ENCODE measurements at regions not wholly inside any gene's neighbourhood (a gene's known extent, or its start where the extent isn't known, plus 50 kb on each side); places are given as distances from the start of the nearest gene placed in this dataset.

- Histone ChIP-seq H3K27ac (ENCODE audit: extremely low read depth, low read depth, low read length) (no peak overlapping the region), H4K20me1 (replicated peaks; ENCODE audit: control insufficient read depth, insufficient read depth, low read length) (no peaks in the 10 kb centered on the region), H3K4me1 (replicated peaks in 1 of 2; ENCODE audit: control insufficient read depth in 2 of 2, insufficient read depth in 2 of 2, low read length in 2 of 2) (no peaks in the 10 kb centered on the region), H3K9me1 (ENCODE audit: control insufficient read depth, insufficient read depth, low read length) (no peaks in the 10 kb centered on the region), H3K79me2 (ENCODE audit: control insufficient read depth, insufficient read depth, low read length) (no peaks in the 10 kb centered on the region), H3K27me3 (ENCODE audit: control insufficient read depth in 2 of 2, insufficient read depth in 2 of 2, low read length in 2 of 2) (peaks cover 3 to 5% of the 10 kb centered on the region in 2 experiments; a peak in 2 of 5 replicates), H3K4me2 (ENCODE audit: insufficient read depth, low read length) (no peak overlapping the region), H3K36me3 (ENCODE audit: control insufficient read depth, insufficient read depth, low read length) (no peaks in the 10 kb centered on the region), H3K9me3 (replicated peaks; ENCODE audit: control insufficient read depth, insufficient read depth, low read depth, low read length) (no peaks in the 10 kb centered on the region), H2AFZ (ENCODE audit: low read depth, low read length) (no peak overlapping the region), H3K4me3 (no peak overlapping the region), H3K9ac (ENCODE audit: insufficient read depth in 1 of 2, low read depth in 2 of 2, low read length in 2 of 2) (no peak overlapping the region)
- ChIA-PET CTCF (ENCODE audit: low intra/inter-chr PET ratio) (no interaction called here), POLR2A (no interaction called here)
- FAIRE-seq (no peak), DNase-seq (ENCODE audit: extremely low read depth in 1 of 4, low spot score in 3 of 4) (no peak), ATAC-seq (no peak)
- in situ Hi-C loops (cut with MboI) = no loop called here
- intact Hi-C loops (cut with micrococcal nuclease) = no loop called here
- BruUV-seq (replicated peaks) = no TSS peak
- 3% methylated on average over 4 of the region's 4 CpGs for WGBS (ENCODE audit: insufficient coverage, low coverage, missing lambda C conversion rate)
- TF ChIP-seq ZSCAN29 (IDR thresholded peaks at IDR 0.05) (no peak), PHB2 (IDR thresholded peaks at IDR 0.05; ENCODE audit: low read depth) (no peak), CC2D1A (IDR thresholded peaks at IDR 0.05) (no peak), SMAD2 (IDR thresholded peaks at IDR 0.05; ENCODE audit: low read depth, low read length) (no peak), TFAM (CRISPR knock-in tag; conservative IDR thresholded peaks at IDR 0.05) (no peak), POLR2AphosphoS2 (IDR thresholded peaks at IDR 0.05; ENCODE audit: low read length) (no peak), MBD1 (CRISPR knock-in tag; IDR thresholded peaks at IDR 0.05) (no peak), NR1H2 (CRISPR knock-in tag; IDR thresholded peaks at IDR 0.05) (no peak), CHCHD3 (CRISPR knock-in tag; IDR thresholded peaks at IDR 0.05) (no peak), CXXC5 (CRISPR knock-in tag; IDR thresholded peaks at IDR 0.05) (no peak), RBM39 (optimal IDR thresholded peaks at IDR 0.05; ENCODE audit: low read depth, low read length) (no peak), OTX1 (CRISPR knock-in tag; IDR thresholded peaks at IDR 0.05) (no peak), ZNF707 (CRISPR knock-in tag; conservative IDR thresholded peaks at IDR 0.05) (no peak), E4F1 (CRISPR knock-in tag; IDR thresholded peaks at IDR 0.05; ENCODE audit: borderline replicate concordance) (no peak), ILK (tag; IDR thresholded peaks at IDR 0.05; ENCODE audit: borderline replicate concordance, low read depth) (no peak), HOMEZ (CRISPR knock-in tag; IDR thresholded peaks at IDR 0.05) (no peak), CAMTA2 (CRISPR knock-in tag; conservative IDR thresholded peaks at IDR 0.05) (no peak)
Measured at GRCh38 chr3:125652349-125652748, 57.1 kb upstream of the OSBPL11 start.

All from K562 (cell line).